ENCODE measurements at regions not wholly inside any gene's neighbourhood (a gene's known extent, or its start where the extent isn't known, plus 50 kb on each side); places are given as distances from the start of the nearest gene placed in this dataset.

DNA sequence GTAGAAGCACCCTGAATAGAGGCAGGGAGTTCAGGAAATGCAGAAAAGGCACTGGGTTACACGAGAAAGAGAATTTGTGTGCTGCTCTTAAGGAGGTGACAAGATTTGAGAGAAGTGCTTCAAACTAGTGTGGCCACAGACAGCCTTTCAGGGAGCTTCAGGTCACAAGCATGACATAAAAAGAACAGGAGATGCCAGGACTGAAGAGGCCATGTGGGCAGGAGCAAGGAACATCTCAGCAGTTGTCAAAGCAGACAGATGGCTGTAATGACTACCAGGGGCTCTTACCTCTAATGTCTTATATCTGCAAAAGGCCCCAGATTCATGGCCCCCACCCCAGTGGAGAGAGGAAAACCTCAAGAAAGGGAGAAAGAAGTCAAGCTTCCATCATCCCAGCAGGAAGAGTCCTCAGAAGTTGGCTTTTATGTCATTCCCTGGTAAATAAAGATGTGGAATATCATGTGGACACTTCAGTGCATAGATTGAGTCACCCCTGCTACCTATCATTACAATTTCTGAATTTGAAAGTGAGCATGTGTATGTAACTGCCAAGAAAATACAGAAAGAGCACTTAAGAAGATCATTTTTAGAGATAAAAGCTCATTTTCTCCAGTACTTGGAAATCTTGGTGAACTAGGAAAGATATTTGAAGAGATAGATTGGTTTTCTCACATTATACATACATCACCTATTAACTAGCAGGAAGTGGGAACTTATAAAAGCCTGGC is 214.4 kb upstream of the RORB start:
- no peak for DNase-seq (ENCODE audit: low read depth)
- H3K4me3 ChIP-seq (ENCODE audit: low read length), result no peak overlapping the region
- TF ChIP-seq, protein P1, sequence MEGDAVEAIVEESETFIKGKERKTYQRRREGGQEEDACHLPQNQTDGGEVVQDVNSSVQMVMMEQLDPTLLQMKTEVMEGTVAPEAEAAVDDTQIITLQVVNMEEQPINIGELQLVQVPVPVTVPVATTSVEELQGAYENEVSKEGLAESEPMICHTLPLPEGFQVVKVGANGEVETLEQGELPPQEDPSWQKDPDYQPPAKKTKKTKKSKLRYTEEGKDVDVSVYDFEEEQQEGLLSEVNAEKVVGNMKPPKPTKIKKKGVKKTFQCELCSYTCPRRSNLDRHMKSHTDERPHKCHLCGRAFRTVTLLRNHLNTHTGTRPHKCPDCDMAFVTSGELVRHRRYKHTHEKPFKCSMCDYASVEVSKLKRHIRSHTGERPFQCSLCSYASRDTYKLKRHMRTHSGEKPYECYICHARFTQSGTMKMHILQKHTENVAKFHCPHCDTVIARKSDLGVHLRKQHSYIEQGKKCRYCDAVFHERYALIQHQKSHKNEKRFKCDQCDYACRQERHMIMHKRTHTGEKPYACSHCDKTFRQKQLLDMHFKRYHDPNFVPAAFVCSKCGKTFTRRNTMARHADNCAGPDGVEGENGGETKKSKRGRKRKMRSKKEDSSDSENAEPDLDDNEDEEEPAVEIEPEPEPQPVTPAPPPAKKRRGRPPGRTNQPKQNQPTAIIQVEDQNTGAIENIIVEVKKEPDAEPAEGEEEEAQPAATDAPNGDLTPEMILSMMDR (conservative IDR thresholded peaks at IDR 0.05; ENCODE audit: low read length), result no peak

DNA sequence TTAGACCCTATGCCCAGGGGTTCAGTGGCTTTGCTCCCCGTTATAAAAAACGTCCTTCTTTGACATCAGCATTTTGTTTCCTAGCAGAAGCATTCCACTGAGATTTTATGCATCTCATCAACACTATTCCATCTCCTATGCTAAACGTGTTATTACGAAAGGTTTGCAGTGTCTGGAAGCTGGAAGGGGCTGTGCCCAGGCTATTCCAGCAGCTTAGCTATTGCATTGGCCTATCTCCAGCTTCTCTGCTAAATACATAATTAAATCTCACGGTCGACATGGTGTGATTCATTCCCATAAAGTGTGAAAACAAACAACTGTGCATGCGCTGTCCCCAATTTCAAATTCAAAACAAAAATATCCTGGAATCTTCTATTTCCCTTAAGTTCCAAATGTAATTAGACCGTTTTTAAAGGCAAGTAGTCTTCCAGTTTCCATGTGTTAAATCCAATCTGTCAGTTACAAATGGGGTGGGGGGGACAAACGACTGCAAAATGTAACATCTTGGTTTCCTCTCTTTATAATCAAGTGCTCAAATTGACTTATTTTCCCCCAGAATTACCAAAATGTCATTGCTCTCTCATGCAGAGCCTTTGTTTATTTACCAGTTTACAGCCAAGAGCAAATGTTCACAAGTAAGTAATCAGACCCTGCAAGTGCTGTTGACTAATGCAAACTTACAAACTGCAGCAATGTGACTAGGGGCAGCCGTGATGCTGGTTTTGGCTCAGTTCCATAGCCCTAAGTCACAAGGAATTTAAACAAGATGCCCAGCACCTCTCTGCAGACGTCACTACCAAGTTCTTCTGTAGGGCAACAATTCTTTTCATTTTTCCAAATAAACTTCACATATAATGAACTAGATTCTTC is 212.3 kb upstream of the RORB start:
- TF ChIP-seq, protein P1 (conservative IDR thresholded peaks at IDR 0.05; ENCODE audit: low read length), result no peak
- DNase-seq (ENCODE audit: low read depth), result no peak

DNA sequence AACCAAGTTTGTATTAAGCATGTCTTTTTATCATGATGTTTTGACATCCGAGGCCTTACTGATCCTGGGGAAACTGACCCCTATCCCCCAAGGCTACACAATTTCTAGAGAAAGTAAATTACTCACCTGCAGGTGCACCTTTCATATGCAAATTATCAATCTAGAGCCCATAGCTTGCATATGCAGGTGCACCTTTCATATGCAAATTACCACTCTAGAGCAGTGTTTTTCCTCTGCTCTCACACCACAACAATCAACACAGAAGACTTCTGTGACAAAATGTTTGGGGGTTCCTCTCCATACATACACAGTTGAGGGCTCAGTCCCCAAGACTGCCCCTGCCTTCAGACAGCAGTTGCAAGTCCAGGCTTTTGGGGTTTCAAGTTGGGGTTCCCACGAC is 203.7 kb upstream of the RORB start:
- DNase-seq (ENCODE audit: low read depth), result no peak
- TF ChIP-seq, protein P1 (conservative IDR thresholded peaks at IDR 0.05; ENCODE audit: low read length), result no peak

More for the DNA sequence above, 212.3 kb upstream of the RORB start:
- H3K4me3 ChIP-seq (ENCODE audit: low read length), result no peak overlapping the region

DNA sequence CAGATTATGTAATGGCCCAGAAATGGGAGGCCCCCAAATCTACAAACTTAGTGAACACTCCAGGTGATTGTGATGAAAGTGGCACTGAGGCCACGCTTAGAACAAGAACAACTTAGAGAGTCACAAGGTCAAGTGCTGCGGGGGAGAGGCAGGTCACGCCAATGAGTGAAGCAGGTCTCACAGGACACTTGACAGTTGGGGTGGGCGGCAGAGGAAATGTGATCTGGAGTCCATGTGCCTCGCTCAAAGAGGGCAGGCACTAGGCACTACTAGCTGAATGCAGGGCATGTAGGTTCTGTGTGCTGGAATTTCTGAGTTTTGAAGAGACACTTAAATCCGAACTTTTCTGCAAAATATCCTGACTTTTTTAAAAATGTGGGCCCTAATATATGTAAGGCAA is 193.2 kb upstream of the RORB start:
- no peak for DNase-seq (ENCODE audit: low read depth)
- no peak overlapping the region for H3K4me3 ChIP-seq (ENCODE audit: low read length)
- TF ChIP-seq, protein P1 (conservative IDR thresholded peaks at IDR 0.05; ENCODE audit: low read length), result no peak

More for the DNA sequence above, 203.7 kb upstream of the RORB start:
- H3K4me3 ChIP-seq (ENCODE audit: low read length), result no peak overlapping the region

DNA sequence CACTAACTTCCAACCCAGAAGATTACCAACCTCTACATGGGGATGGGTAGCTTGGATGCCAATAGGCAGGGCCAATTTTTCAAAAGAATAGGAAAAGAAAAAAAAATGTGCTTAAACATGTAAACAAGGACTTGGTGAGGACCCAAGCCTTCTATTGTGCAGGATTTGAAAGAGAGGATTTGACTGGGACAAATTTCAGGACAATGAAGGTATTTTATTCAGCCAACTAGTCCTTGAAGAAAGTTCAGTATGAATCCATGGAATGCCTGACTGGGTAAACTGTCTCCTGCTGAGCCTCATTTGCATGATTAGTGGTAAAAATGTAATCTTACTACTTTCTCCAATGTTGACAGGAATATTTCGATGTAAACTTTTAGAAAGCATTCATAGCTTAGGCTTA is 192.5 kb upstream of the RORB start:
- no peak overlapping the region for H3K4me3 ChIP-seq (ENCODE audit: low read length)
- TF ChIP-seq, protein P1 (conservative IDR thresholded peaks at IDR 0.05; ENCODE audit: low read length), result no peak
- no peak for DNase-seq (ENCODE audit: low read depth)

DNA sequence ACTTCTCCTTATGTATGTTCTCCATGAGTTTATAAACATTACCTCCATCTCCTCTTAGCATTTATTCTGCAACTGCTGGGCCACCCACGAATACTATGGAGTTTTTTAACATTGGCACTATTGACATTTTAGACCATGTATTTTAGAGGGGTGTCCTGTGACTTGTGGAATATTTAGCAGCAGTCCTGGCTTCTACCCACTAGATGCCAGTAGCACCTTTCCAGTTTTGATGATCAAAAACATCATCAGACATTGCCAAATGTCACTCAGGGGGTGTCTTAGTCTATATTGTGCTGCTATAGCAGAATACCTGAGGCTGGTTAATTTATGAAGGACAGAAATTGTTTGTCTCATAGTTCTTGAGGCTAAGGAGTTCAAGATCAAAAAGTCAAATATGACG is 187.5 kb upstream of the RORB start:
- TF ChIP-seq, protein P1 (conservative IDR thresholded peaks at IDR 0.05; ENCODE audit: low read length), result no peak
- H3K4me3 ChIP-seq (ENCODE audit: low read length), result no peak overlapping the region
- DNase-seq (ENCODE audit: low read depth), result no peak
